GM23338 (cell line): ENCODE measurements at regions not wholly inside any gene's neighbourhood (a gene's known extent, or its start where the extent isn't known, plus 50 kb on each side); places are given as distances from the start of the nearest gene placed in this dataset.
A peak's percentile ranks its signal among the peaks of the same experiment; 100 is the strongest.
"Not testable (repeated sequence)": the region's sequence is repeated elsewhere in the genome, so short reads cannot be mapped to it uniquely, and the experiment has no call there.

ENCODE experiments used
- CREB1 ChIP-seq: fragments of 250-450 bp; sonication (Bioruptor Pico); IDR thresholded peaks from 2 replicates; pipeline ENCODE4 v1.5.0; 2020; ENCODE audit warnings: low read depth, mild to moderate bottlenecking, moderate library complexity
- CTCF ChIP-seq, 2 experiments: fragments of 200-600 bp in 1 of 2; sonication (generic) in 1 of 2; conservative IDR thresholded peaks; 2 replicates each; pipeline versions ENCODE4 v1.5.1 to v1.6.1; 2016 to 2017; ENCODE audit warnings: antibody characterized with exemption in 2 of 2, low read depth in 2 of 2, mild to moderate bottlenecking in 2 of 2, moderate library complexity in 1 of 2
- REST ChIP-seq: IDR thresholded peaks from one replicate; pipeline ENCODE4 v1.6.1; 2018; ENCODE audit warnings: antibody characterized with exemption; ENCODE audit not compliant: unreplicated experiment

DNA sequence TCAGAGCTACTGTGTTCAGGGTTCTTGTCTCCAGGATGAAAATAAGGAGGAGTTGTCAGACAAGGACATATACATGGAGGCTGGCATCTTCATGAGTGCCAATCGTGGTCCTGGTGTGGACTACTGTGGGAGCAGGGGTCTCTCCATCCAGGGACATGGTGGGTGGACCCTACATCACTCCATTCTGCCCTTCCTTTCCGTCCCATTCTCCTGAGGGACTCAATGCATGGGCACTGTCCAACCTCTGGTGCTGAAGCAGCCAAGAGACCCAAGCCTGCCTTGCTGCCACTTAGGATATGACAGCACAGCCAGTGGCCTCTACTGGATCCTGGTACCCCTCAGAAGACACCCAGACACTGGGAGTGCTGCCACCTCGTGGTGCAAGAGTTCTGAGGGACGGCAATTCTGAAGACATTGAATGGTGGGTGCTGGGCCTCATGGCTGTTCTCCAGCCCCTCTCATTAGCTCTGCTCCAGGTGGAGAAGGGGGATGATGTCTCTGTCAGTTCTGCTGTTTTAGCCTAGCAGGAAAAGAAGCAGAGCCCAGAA is 818.9 kb downstream of the FOXD4L5 start:
- TF ChIP-seq CREB1 (CRISPR knock-in tag); CTCF (conservative IDR thresholded peaks at IDR 0.05; ENCODE audit: low read depth in 2 of 2): not testable (repeated sequence)
- peak; percentile 57 for TF ChIP-seq REST
